GM12892 (cell line): ENCODE measurements at regions not wholly inside any gene's neighbourhood (a gene's known extent, or its start where the extent isn't known, plus 50 kb on each side); places are given as distances from the start of the nearest gene placed in this dataset.
"Not testable (repeated sequence)": the region's sequence is repeated elsewhere in the genome, so short reads cannot be mapped to it uniquely, and the experiment has no call there.

Experiments
- POLR2A ChIP-seq: IDR thresholded peaks from 2 replicates; pipeline ENCODE4 v1.6.1; 2011; ENCODE audit warnings: low read depth, low read length, control low read depth
- POLR2AphosphoS5 ChIP-seq: IDR thresholded peaks from 2 replicates; pipeline ENCODE4 v1.6.1; 2011; ENCODE audit warnings: low read depth, low read length, control low read depth
- TAF1 ChIP-seq: IDR thresholded peaks from 2 replicates; pipeline ENCODE4 v1.6.1; 2011; ENCODE audit warnings: low read depth, mild to moderate bottlenecking, control low read depth, low read length, borderline replicate concordance

GRCh38 chr4:38483628-38484027 lies 180.4 kb upstream of the KLF3 start:
- not testable (repeated sequence) for TF ChIP-seq POLR2A, POLR2AphosphoS5, TAF1
